K562 (cell line): ENCODE measurements at regions not wholly inside any gene's neighbourhood (a gene's known extent, or its start where the extent isn't known, plus 50 kb on each side); places are given as distances from the start of the nearest gene placed in this dataset.

ENCODE experiments used
- ARID4B ChIP-seq: sonication (generic); formaldehyde crosslinking; IDR thresholded peaks from 2 replicates; pipeline ENCODE4 v1.8.0; 2022; ENCODE audit warnings: mild to moderate bottlenecking, missing genetic modification reagents
- CTCF ChIP-seq, 3 experiments: IDR thresholded peaks in 2 of 3; conservative IDR thresholded peaks in 1 of 3; 2 replicates each; pipeline ENCODE4 v1.5.1; 2011 to 2012; ENCODE audit warnings: low read length in 3 of 3, mild to moderate bottlenecking in 3 of 3, control low read depth in 2 of 3, improper control_type of control experiment in 1 of 3, inconsistent platforms in 1 of 3, low read depth in 1 of 3, mixed read lengths in 1 of 3, moderate library complexity in 1 of 3; ENCODE audit not compliant: insufficient read depth in 2 of 3
- DIDO1 ChIP-seq: fragments of 450-650 bp; IDR thresholded peaks from 2 replicates; pipeline ENCODE4 v1.6.1; 2016; ENCODE audit warnings: low read depth, missing biosample characterization, missing genetic modification characterization
- HNRNPK ChIP-seq: fragments of 200-400 bp; formaldehyde crosslinking; IDR thresholded peaks from one replicate; pipeline ENCODE4 v1.6.1; 2018; ENCODE audit warnings: mild to moderate bottlenecking, low read depth, low read length; ENCODE audit not compliant: poor library complexity, severe bottlenecking
- JUNB ChIP-seq: fragments of 450-650 bp; formaldehyde crosslinking; conservative IDR thresholded peaks from 2 replicates; pipeline ENCODE4 v1.4.0; 2020; ENCODE audit warnings: mild to moderate bottlenecking
- MAX ChIP-seq: sonication (generic); formaldehyde crosslinking; IDR thresholded peaks from 2 replicates; pipeline ENCODE4 v1.9.0; 2022; ENCODE audit warnings: mild to moderate bottlenecking, missing genetic modification reagents
- NFE2L1 ChIP-seq: fragments of 450-650 bp; IDR thresholded peaks from 2 replicates; pipeline ENCODE4 v1.6.1; 2016; ENCODE audit warnings: missing genetic modification characterization, low read depth, mild to moderate bottlenecking, missing compliant biosample characterization, moderate library complexity, borderline replicate concordance
- NRF1 ChIP-seq, 2 experiments: fragments of 450-650 bp; IDR thresholded peaks in 1 of 2; conservative IDR thresholded peaks in 1 of 2; 2 replicates each; pipeline ENCODE4 v1.6.1; 2014; ENCODE audit warnings: mild to moderate bottlenecking in 2 of 2
- RAD21 ChIP-seq, 2 experiments: fragments of 250-450 bp in 1 of 2; fragments of 450-650 bp in 1 of 2; sonication (Bioruptor Pico) in 1 of 2; formaldehyde crosslinking in 1 of 2; IDR thresholded peaks in 1 of 2; conservative IDR thresholded peaks in 1 of 2; 2 replicates each; pipeline versions ENCODE4 v1.4.0 to v1.8.0; 2020 to 2022; ENCODE audit warnings: mild to moderate bottlenecking in 2 of 2, moderate library complexity in 1 of 2
- SMARCA4 ChIP-seq: fragments of 450-650 bp; IDR thresholded peaks from 2 replicates; pipeline ENCODE4 v1.6.1; 2016
- TAF1 ChIP-seq: IDR thresholded peaks from 2 replicates; pipeline ENCODE4 v1.6.1; 2011; ENCODE audit warnings: mild to moderate bottlenecking, low read length, moderate library complexity; ENCODE audit not compliant: insufficient read depth, control insufficient read depth, severe bottlenecking; ENCODE audit errors: extremely low read depth
- TGIF2 ChIP-seq: sonication (generic); formaldehyde crosslinking; IDR thresholded peaks from 2 replicates; pipeline ENCODE4 v1.8.1; 2022; ENCODE audit warnings: mild to moderate bottlenecking, missing genetic modification reagents, moderate library complexity
- YBX1 ChIP-seq: fragments of 450-650 bp; IDR thresholded peaks from 2 replicates; pipeline ENCODE4 v1.7.1; 2016; ENCODE audit warnings: mild to moderate bottlenecking
- ZNF184 ChIP-seq: sonication (generic); formaldehyde crosslinking; IDR thresholded peaks from 2 replicates; pipeline ENCODE4 v1.5.0; 2020; ENCODE audit warnings: missing genetic modification reagents

- TF ChIP-seq YBX1 (no peak), CTCF (IDR thresholded peaks at IDR 0.05 in 2 of 3, conservative IDR thresholded peaks at IDR 0.05 in 1 of 3; ENCODE audit: insufficient read depth in 2 of 3, low read depth in 1 of 3, low read length in 3 of 3) (no peak), DIDO1 (tag) (no peak), SMARCA4 (no peak), MAX (CRISPR knock-in tag) (no peak), TAF1 (no peak), ARID4B (CRISPR knock-in tag) (no peak), NFE2L1 (tag) (no peak), TGIF2 (no peak), NRF1 (conservative IDR thresholded peaks at IDR 0.05 in 1 of 2, IDR thresholded peaks at IDR 0.05 in 1 of 2) (no peak), ZNF184 (no peak), RAD21 (CRISPR knock-in tag; conservative IDR thresholded peaks at IDR 0.05 in 1 of 2, IDR thresholded peaks at IDR 0.05 in 1 of 2) (no peak), HNRNPK (no peak), JUNB (CRISPR knock-in tag) (no peak)
Observed at GRCh38 chr3:44171891-44172290, 69.8 kb upstream of the TOPAZ1 start.
